Prostate gland (tissue), 2 donors: ENCODE measurements at regions not wholly inside any gene's neighbourhood (a gene's known extent, or its start where the extent isn't known, plus 50 kb on each side); places are given as distances from the start of the nearest gene placed in this dataset.

Source experiments
- POLR2A ChIP-seq: fragments of 450-650 bp; IDR thresholded peaks from one replicate; pipeline ENCODE4 v1.6.1; 2016; ENCODE audit warnings: antibody characterized with exemption, mild to moderate bottlenecking
- POLR2AphosphoS5 ChIP-seq: sonication (generic); formaldehyde crosslinking; IDR thresholded peaks from one replicate; pipeline ENCODE4 v1.6.1; 2017; ENCODE audit warnings: antibody characterized with exemption
- TF ChIP-seq, protein P1 (sequence below), 4 experiments: fragments of 200-600 bp in 2 of 4; fragments of 450-650 bp in 2 of 4; sonication (generic) in 2 of 4; IDR thresholded peaks; 1 replicate in 3 of 4; 2 replicates in 1 of 4; pipeline ENCODE4 v1.5.1; 2016 to 2019; ENCODE audit warnings: antibody characterized with exemption in 4 of 4, mild to moderate bottlenecking in 2 of 4, moderate library complexity in 2 of 4

GRCh38 chr1:87615901-87616300 is 287.2 kb downstream of the LMO4 start:
- no peak for TF ChIP-seq POLR2A
- TF ChIP-seq, protein P1, sequence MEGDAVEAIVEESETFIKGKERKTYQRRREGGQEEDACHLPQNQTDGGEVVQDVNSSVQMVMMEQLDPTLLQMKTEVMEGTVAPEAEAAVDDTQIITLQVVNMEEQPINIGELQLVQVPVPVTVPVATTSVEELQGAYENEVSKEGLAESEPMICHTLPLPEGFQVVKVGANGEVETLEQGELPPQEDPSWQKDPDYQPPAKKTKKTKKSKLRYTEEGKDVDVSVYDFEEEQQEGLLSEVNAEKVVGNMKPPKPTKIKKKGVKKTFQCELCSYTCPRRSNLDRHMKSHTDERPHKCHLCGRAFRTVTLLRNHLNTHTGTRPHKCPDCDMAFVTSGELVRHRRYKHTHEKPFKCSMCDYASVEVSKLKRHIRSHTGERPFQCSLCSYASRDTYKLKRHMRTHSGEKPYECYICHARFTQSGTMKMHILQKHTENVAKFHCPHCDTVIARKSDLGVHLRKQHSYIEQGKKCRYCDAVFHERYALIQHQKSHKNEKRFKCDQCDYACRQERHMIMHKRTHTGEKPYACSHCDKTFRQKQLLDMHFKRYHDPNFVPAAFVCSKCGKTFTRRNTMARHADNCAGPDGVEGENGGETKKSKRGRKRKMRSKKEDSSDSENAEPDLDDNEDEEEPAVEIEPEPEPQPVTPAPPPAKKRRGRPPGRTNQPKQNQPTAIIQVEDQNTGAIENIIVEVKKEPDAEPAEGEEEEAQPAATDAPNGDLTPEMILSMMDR (IDR thresholded peaks at IDR 0.05), result no peak
- no peak for TF ChIP-seq POLR2AphosphoS5
